ENCODE measurements at regions not wholly inside any gene's neighbourhood (a gene's known extent, or its start where the extent isn't known, plus 50 kb on each side); places are given as distances from the start of the nearest gene placed in this dataset.
"Not testable (repeated sequence)": the region's sequence is repeated elsewhere in the genome, so short reads cannot be mapped to it uniquely, and the experiment has no call there.

DNA sequence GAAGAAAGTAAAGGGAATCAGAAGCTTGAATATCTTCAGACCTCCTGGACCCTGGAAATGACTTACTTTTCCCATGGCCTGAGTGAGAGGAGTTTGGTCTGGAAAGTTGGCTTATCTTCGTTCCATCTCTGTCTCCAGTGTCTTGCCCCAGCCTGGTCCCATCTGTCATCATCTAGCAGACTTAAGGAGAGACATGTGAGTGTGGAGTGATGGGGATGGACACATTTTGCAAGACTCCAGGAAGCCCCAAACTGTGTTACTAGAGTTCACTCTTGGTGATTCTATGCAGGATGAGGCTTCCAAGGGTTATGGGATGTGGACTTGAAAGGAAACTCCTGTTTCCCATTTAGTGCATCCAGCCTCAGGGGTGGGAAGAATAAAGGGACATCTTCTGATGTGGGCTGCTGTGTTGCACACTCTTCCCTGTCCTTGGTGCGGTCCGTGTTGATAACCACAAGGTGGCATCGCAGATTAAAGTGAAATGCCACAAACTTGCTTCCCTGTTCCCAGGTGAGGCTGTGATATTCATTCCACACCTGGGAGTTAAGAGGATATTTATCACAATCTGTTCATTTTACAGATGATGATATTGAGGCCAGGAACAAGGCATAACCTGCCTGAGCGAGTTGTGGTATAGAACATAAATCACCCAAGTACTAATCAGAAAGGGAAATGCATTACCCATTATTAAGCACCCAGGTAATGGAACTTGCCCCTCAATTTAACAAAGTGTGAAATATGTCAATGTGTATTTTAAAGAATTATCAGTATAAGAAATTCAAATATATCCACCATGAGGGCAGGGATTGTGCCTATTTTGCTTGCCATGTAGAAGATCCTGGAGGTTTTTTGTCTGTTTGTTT lies 269.9 kb upstream of the PAPPA start:
- Histone ChIP-seq H3K9me3 (ENCODE audit: control insufficient read depth, low read depth, low read length) (no peaks in the 10 kb centered on the region), H3K27ac (ENCODE audit: low read length) (no peak overlapping the region), H3K27me3 (ENCODE audit: control insufficient read depth, insufficient read depth, low read length) (peaks cover 3% of the 10 kb centered on the region), H3K4me1 (ENCODE audit: control insufficient read depth, insufficient read depth, low read length) (no peaks in the 10 kb centered on the region), H3K4me3 (ENCODE audit: low read length) (no peak overlapping the region), H3K36me3 (ENCODE audit: control insufficient read depth, insufficient read depth, low read length) (no peaks in the 10 kb centered on the region)
- peak; percentile 3 to 5 for DNase-seq
- WGBS (ENCODE audit: insufficient coverage, low lambda C conversion rate): no CpG with 5 or more reads among the region's 5 CpGs

DNA sequence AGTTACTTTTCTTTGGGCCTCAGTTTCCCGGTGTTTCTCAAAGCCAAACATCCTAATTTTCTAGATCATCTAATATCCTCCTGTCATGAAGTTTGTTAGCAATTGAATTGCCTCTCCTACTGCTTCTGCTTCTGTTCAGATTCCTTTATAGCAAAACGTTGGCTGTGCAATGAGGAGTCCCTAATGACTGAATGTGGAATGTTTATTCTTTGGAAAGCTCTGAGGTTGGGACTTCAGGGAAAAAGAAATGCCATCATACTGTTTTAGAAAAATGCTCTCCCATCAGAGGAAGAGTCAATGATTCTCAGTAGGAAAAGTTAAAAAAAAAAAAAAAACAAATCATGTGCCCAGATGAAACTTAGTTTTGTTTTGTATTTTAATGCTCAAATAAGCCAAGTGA lies 268.7 kb upstream of the PAPPA start:
- Histone ChIP-seq H3K27me3 (ENCODE audit: control insufficient read depth, insufficient read depth, low read length) (peaks cover 3% of the 10 kb centered on the region), H3K36me3 (ENCODE audit: control insufficient read depth, insufficient read depth, low read length) (no peaks in the 10 kb centered on the region), H3K9me3 (ENCODE audit: control insufficient read depth, low read depth, low read length) (no peaks in the 10 kb centered on the region), H3K27ac (ENCODE audit: low read length) (no peak overlapping the region), H3K4me1 (ENCODE audit: control insufficient read depth, insufficient read depth, low read length) (no peaks in the 10 kb centered on the region), H3K4me3 (ENCODE audit: low read length) (no peak overlapping the region)
- no peak for DNase-seq
- WGBS (ENCODE audit: insufficient coverage, low lambda C conversion rate): 25% methylated on average over 1 of the region's 2 CpGs

DNA sequence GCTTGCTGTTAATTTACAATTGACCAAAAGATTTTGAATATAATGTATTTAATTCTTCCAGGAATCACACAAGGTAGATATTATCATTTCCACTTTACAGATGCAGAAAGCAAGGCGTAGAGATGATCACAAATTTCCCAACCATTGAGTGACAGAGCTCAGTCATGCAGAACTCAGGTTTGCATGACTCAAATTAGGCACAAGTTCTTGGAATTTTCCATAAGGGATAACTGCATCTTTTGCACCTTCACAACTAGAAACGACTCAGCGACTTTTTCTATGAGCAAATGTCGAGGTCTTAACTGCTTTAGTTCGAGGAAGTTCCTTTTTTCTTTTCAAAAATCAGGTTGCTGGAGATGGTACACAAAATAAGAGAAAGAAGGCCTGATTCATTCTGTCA lies 265.5 kb upstream of the PAPPA start:
- H3K9me3 ChIP-seq (ENCODE audit: control insufficient read depth, low read depth, low read length): no peaks in the 10 kb centered on the region
- no peak for DNase-seq
- no peak overlapping the region for H3K4me3 ChIP-seq (ENCODE audit: low read length)
- H3K27me3 ChIP-seq (ENCODE audit: control insufficient read depth, insufficient read depth, low read length): peaks cover 3% of the 10 kb centered on the region
- WGBS (ENCODE audit: insufficient coverage, low lambda C conversion rate): 88% methylated on average over 1 of the region's 5 CpGs
- H3K4me1 ChIP-seq (ENCODE audit: control insufficient read depth, insufficient read depth, low read length): no peaks in the 10 kb centered on the region
- no peaks in the 10 kb centered on the region for H3K36me3 ChIP-seq (ENCODE audit: control insufficient read depth, insufficient read depth, low read length)
- H3K27ac ChIP-seq (ENCODE audit: low read length): no peak overlapping the region

GRCh38 chr9:115891929-115892328 lies 261.7 kb upstream of the PAPPA start:
- Histone ChIP-seq H3K27me3 (ENCODE audit: control insufficient read depth, insufficient read depth, low read length) (no peaks in the 10 kb centered on the region), H3K36me3 (ENCODE audit: control insufficient read depth, insufficient read depth, low read length) (no peaks in the 10 kb centered on the region), H3K27ac (ENCODE audit: low read length) (no peak overlapping the region), H3K9me3 (ENCODE audit: control insufficient read depth, low read depth, low read length) (no peaks in the 10 kb centered on the region), H3K4me1 (ENCODE audit: control insufficient read depth, insufficient read depth, low read length) (no peaks in the 10 kb centered on the region), H3K4me3 (ENCODE audit: low read length) (no peak overlapping the region)
- DNase-seq: no peak
- WGBS (ENCODE audit: insufficient coverage, low lambda C conversion rate): 27% methylated on average over 2 of the region's 2 CpGs

DNA sequence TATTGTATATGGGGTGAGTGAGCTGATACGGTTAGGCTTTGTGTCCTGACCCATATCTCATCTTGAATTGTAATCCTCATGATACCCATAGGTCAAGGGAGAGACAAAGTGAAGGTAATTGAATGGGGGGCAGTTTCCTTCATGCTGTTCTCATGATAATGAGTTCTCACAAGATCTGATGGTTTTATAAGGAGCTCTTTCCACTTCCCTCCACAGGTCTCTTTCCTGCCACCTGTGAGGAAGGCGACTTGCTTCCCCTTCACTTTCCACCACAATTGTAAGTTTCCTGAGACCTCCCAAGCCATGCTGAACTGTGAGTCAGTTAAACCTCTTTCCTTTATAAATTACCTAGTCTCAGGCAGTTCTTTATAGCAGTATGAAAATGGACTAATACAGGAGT lies 255.1 kb upstream of the PAPPA start:
- H3K4me1 ChIP-seq (ENCODE audit: control insufficient read depth, insufficient read depth, low read length); H3K36me3 ChIP-seq (ENCODE audit: control insufficient read depth, insufficient read depth, low read length); H3K27me3 ChIP-seq (ENCODE audit: control insufficient read depth, insufficient read depth, low read length); H3K4me3 ChIP-seq (ENCODE audit: low read length); DNase-seq; H3K27ac ChIP-seq (ENCODE audit: low read length); H3K9me3 ChIP-seq (ENCODE audit: control insufficient read depth, low read depth, low read length): not testable (repeated sequence)
- no CpG with 5 or more reads among the region's 2 CpGs for WGBS (ENCODE audit: insufficient coverage, low lambda C conversion rate)

DNA sequence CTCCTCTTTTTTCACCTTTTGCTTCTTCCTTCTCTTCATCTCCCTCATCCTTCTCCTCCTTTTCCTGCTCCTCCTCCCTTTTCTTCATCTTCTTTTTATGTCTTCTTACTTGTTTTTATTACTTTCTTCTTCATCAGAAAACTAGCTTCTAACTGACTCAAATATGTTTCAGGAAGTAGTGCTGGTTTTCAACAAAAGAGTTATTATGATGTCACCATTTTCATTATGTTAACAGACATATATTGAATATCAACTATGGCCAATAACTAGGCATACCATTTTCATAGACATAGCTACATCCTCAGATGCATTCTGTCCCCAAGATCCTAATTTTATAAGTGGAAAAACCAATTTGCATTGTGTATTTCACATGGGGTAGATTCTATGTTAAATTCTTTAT lies 252.9 kb upstream of the PAPPA start:
- Histone ChIP-seq H3K36me3 (ENCODE audit: control insufficient read depth, insufficient read depth, low read length) (no peaks in the 10 kb centered on the region), H3K9me3 (ENCODE audit: control insufficient read depth, low read depth, low read length) (no peaks in the 10 kb centered on the region), H3K4me3 (ENCODE audit: low read length) (no peak overlapping the region), H3K4me1 (ENCODE audit: control insufficient read depth, insufficient read depth, low read length) (no peaks in the 10 kb centered on the region), H3K27ac (ENCODE audit: low read length) (no peak overlapping the region), H3K27me3 (ENCODE audit: control insufficient read depth, insufficient read depth, low read length) (no peaks in the 10 kb centered on the region)
- DNase-seq: no peak

GRCh38 chr9:115910959-115911358 lies 242.6 kb upstream of the PAPPA start:
- no peak for DNase-seq
- no CpG with 5 or more reads among the region's 2 CpGs for WGBS (ENCODE audit: insufficient coverage, low lambda C conversion rate)
- Histone ChIP-seq H3K36me3 (ENCODE audit: control insufficient read depth, insufficient read depth, low read length) (no peaks in the 10 kb centered on the region), H3K27me3 (ENCODE audit: control insufficient read depth, insufficient read depth, low read length) (no peaks in the 10 kb centered on the region), H3K4me1 (ENCODE audit: control insufficient read depth, insufficient read depth, low read length) (no peaks in the 10 kb centered on the region), H3K4me3 (ENCODE audit: low read length) (no peak overlapping the region), H3K9me3 (ENCODE audit: control insufficient read depth, low read depth, low read length) (no peaks in the 10 kb centered on the region), H3K27ac (ENCODE audit: low read length) (no peak overlapping the region)

GRCh38 chr9:115912086-115912485 lies 241.5 kb upstream of the PAPPA start:
- H3K9me3 ChIP-seq (ENCODE audit: control insufficient read depth, low read depth, low read length): no peaks in the 10 kb centered on the region
- H3K27ac ChIP-seq (ENCODE audit: low read length): no peak overlapping the region
- H3K36me3 ChIP-seq (ENCODE audit: control insufficient read depth, insufficient read depth, low read length): no peaks in the 10 kb centered on the region
- no peaks in the 10 kb centered on the region for H3K4me1 ChIP-seq (ENCODE audit: control insufficient read depth, insufficient read depth, low read length)
- H3K27me3 ChIP-seq (ENCODE audit: control insufficient read depth, insufficient read depth, low read length): no peaks in the 10 kb centered on the region
- no peak for DNase-seq
- WGBS (ENCODE audit: insufficient coverage, low lambda C conversion rate): 0% methylated on average over 1 of the region's 4 CpGs
- no peak overlapping the region for H3K4me3 ChIP-seq (ENCODE audit: low read length)

GRCh38 chr9:115913696-115914095 lies 239.9 kb upstream of the PAPPA start:
- H3K4me3 ChIP-seq (ENCODE audit: low read length): no peak overlapping the region

GRCh38 chr9:115914291-115914690 lies 239.3 kb upstream of the PAPPA start:
- no peak for DNase-seq
- WGBS (ENCODE audit: insufficient coverage, low lambda C conversion rate): 93% methylated on average over 5 of the region's 5 CpGs

More at GRCh38 chr9:115913696-115914095, 239.9 kb upstream of the PAPPA start:
- H3K27me3 ChIP-seq (ENCODE audit: control insufficient read depth, insufficient read depth, low read length): no peaks in the 10 kb centered on the region
- H3K9me3 ChIP-seq (ENCODE audit: control insufficient read depth, low read depth, low read length): no peaks in the 10 kb centered on the region
- no peak for DNase-seq
- no CpG with 5 or more reads among the region's 3 CpGs for WGBS (ENCODE audit: insufficient coverage, low lambda C conversion rate)
- no peaks in the 10 kb centered on the region for H3K4me1 ChIP-seq (ENCODE audit: control insufficient read depth, insufficient read depth, low read length)
- no peaks in the 10 kb centered on the region for H3K36me3 ChIP-seq (ENCODE audit: control insufficient read depth, insufficient read depth, low read length)
- H3K27ac ChIP-seq (ENCODE audit: low read length): no peak overlapping the region

GRCh38 chr9:115921301-115921700 lies 232.3 kb upstream of the PAPPA start:
- Histone ChIP-seq H3K4me1 (ENCODE audit: control insufficient read depth, insufficient read depth, low read length) (no peaks in the 10 kb centered on the region), H3K27ac (ENCODE audit: low read length) (no peak overlapping the region), H3K36me3 (ENCODE audit: control insufficient read depth, insufficient read depth, low read length) (no peaks in the 10 kb centered on the region), H3K4me3 (ENCODE audit: low read length) (no peak overlapping the region), H3K27me3 (ENCODE audit: control insufficient read depth, insufficient read depth, low read length) (no peaks in the 10 kb centered on the region), H3K9me3 (ENCODE audit: control insufficient read depth, low read depth, low read length) (no peaks in the 10 kb centered on the region)
- no peak for DNase-seq
- 100% methylated on average over 1 of the region's 8 CpGs for WGBS (ENCODE audit: insufficient coverage, low lambda C conversion rate)

More at GRCh38 chr9:115914291-115914690, 239.3 kb upstream of the PAPPA start:
- no peaks in the 10 kb centered on the region for H3K9me3 ChIP-seq (ENCODE audit: control insufficient read depth, low read depth, low read length)
- H3K4me3 ChIP-seq (ENCODE audit: low read length): no peak overlapping the region
- no peak overlapping the region for H3K27ac ChIP-seq (ENCODE audit: low read length)
- no peaks in the 10 kb centered on the region for H3K36me3 ChIP-seq (ENCODE audit: control insufficient read depth, insufficient read depth, low read length)
- no peaks in the 10 kb centered on the region for H3K4me1 ChIP-seq (ENCODE audit: control insufficient read depth, insufficient read depth, low read length)
- no peaks in the 10 kb centered on the region for H3K27me3 ChIP-seq (ENCODE audit: control insufficient read depth, insufficient read depth, low read length)

Data from large intestine (tissue), 3 donors.